ENCODE measurements at regions not wholly inside any gene's neighbourhood (a gene's known extent, or its start where the extent isn't known, plus 50 kb on each side); places are given as distances from the start of the nearest gene placed in this dataset.

DNA sequence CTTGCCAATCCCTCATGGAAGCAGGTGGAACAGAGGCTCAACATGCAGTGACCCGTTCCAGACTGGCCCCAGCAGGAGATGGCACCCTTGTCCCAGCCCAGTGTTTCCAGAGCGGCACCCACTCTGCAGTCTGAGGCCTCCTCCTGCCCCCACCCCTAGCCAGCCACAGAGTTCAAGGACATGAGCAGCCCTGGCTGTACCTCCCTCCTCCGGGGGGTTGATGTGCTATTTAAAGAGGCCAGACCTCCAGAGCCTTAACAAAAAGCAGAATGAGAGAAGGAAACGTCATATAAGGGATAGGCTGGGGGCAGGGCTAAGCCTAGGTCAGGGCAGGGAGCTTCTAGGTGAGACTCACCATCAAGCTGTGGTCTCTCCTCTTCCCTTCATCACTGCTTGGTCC is 115.7 kb upstream of the NANOS1 start:
- TF ChIP-seq, protein P1, sequence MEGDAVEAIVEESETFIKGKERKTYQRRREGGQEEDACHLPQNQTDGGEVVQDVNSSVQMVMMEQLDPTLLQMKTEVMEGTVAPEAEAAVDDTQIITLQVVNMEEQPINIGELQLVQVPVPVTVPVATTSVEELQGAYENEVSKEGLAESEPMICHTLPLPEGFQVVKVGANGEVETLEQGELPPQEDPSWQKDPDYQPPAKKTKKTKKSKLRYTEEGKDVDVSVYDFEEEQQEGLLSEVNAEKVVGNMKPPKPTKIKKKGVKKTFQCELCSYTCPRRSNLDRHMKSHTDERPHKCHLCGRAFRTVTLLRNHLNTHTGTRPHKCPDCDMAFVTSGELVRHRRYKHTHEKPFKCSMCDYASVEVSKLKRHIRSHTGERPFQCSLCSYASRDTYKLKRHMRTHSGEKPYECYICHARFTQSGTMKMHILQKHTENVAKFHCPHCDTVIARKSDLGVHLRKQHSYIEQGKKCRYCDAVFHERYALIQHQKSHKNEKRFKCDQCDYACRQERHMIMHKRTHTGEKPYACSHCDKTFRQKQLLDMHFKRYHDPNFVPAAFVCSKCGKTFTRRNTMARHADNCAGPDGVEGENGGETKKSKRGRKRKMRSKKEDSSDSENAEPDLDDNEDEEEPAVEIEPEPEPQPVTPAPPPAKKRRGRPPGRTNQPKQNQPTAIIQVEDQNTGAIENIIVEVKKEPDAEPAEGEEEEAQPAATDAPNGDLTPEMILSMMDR (conservative IDR thresholded peaks at IDR 0.05 in 1 of 2, IDR thresholded peaks at IDR 0.05 in 1 of 2; ENCODE audit: low read depth in 1 of 2, low read length in 2 of 2) = no peak
- no peak for TF ChIP-seq EZH2 (IDR thresholded peaks at IDR 0.05; ENCODE audit: low read length, missing control alignments)

Measured in fibroblast of lung (primary cell).